Astrocyte (in vitro differentiated cells and primary cell): ENCODE measurements at regions not wholly inside any gene's neighbourhood (a gene's known extent, or its start where the extent isn't known, plus 50 kb on each side); places are given as distances from the start of the nearest gene placed in this dataset.

ENCODE experiments used
- CTCF ChIP-seq: IDR thresholded peaks from 2 replicates; pipeline ENCODE4 v1.5.1; 2011; ENCODE audit warnings: low read depth, mild to moderate bottlenecking, inconsistent platforms, low read length, moderate library complexity; ENCODE audit not compliant: insufficient read depth
- EZH2 ChIP-seq: IDR thresholded peaks from 2 replicates; pipeline ENCODE4 v1.6.1; 2012; ENCODE audit warnings: mild to moderate bottlenecking, low read length, inconsistent platforms; ENCODE audit not compliant: insufficient read depth

- TF ChIP-seq CTCF (no peak), EZH2 (no peak)
Observed at GRCh38 chr17:21592774-21593173, 99.5 kb upstream of the KCNJ18 start.
